ENCODE measurements at regions not wholly inside any gene's neighbourhood (a gene's known extent, or its start where the extent isn't known, plus 50 kb on each side); places are given as distances from the start of the nearest gene placed in this dataset.

GRCh38 chr5:74225587-74225986 lies 414.9 kb downstream of the ENC1 start:
- TF ChIP-seq MXI1 (conservative IDR thresholded peaks at IDR 0.05; ENCODE audit: poor library complexity, severe bottlenecking) (no peak), CTCF (IDR thresholded peaks at IDR 0.05; ENCODE audit: poor library complexity, severe bottlenecking) (no peak), RAD21 (conservative IDR thresholded peaks at IDR 0.05) (no peak)
